ENCODE measurements at regions not wholly inside any gene's neighbourhood (a gene's known extent, or its start where the extent isn't known, plus 50 kb on each side); places are given as distances from the start of the nearest gene placed in this dataset.

DNA sequence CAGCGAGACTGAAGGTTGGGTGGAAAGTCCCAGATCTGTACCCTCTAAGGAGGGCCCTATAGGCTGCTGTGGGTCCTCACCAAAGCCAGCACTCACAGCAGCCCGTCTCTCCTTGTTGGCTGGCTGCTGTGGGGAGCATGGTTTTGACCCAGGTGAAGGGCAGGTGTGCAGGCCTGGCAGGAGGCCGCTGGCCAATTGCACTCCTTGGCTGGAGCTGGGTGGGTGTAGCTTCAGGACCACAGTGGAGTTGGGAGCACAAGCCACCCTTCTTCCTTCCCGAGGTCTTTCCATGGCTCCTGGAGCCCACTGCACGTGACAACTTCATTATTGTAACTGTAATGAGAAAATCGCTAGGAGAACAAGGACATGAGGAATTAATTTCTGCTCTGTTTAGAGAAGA, 287.7 kb upstream of the FOXQ1 start:
- Histone ChIP-seq H3K36me3 (ENCODE audit: control insufficient read depth, insufficient read depth, low read length) (no peaks in the 10 kb centered on the region), H3K4me1 (ENCODE audit: control insufficient read depth, insufficient read depth, low read length) (peaks cover 7% of the 10 kb centered on the region), H3K4me3 (ENCODE audit: low read depth, low read length) (no peak overlapping the region), H3K27ac (ENCODE audit: low read depth, low read length) (no peak overlapping the region), H3K9me3 (ENCODE audit: control insufficient read depth, insufficient read depth, low read length) (no peaks in the 10 kb centered on the region), H3K27me3 (ENCODE audit: control insufficient read depth, insufficient read depth, low read length) (no peaks in the 10 kb centered on the region)
- 79% methylated on average over 4 of the region's 6 CpGs for WGBS (ENCODE audit: insufficient coverage)
- DNase-seq (ENCODE audit: low read depth in 4 of 6, low spot score in 6 of 6): no peak

DNA sequence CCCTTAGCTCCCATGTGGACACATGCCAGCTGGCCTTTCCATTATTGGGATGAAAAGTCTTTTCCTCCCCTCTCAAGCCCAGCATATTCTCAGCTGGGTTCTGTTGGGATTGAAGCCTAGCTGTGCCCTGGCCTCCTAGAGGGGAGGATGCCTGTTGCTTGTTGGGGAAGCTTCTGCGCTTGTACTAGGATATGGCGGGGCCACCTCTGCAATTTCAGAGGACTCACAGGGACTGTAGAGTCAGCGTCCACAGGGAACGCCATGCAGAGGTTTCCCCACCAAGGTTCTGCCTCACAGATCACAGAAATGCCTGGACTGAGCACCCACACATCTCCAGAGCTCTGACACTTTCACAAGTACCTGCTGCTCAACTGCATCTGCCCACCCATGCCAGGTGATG, 288.7 kb upstream of the FOXQ1 start:
- Histone ChIP-seq H3K9me3 (ENCODE audit: control insufficient read depth, insufficient read depth, low read length) (no peaks in the 10 kb centered on the region), H3K36me3 (ENCODE audit: control insufficient read depth, insufficient read depth, low read length) (no peaks in the 10 kb centered on the region), H3K4me1 (ENCODE audit: control insufficient read depth, insufficient read depth, low read length) (peaks cover 7% of the 10 kb centered on the region), H3K27me3 (ENCODE audit: control insufficient read depth, insufficient read depth, low read length) (no peaks in the 10 kb centered on the region), H3K27ac (ENCODE audit: low read depth, low read length) (no peak overlapping the region), H3K4me3 (ENCODE audit: low read depth, low read length) (no peak overlapping the region)
- 97% methylated on average over 4 of the region's 4 CpGs for WGBS (ENCODE audit: insufficient coverage)
- no peak for DNase-seq (ENCODE audit: low read depth in 4 of 6, low spot score in 6 of 6)

DNA sequence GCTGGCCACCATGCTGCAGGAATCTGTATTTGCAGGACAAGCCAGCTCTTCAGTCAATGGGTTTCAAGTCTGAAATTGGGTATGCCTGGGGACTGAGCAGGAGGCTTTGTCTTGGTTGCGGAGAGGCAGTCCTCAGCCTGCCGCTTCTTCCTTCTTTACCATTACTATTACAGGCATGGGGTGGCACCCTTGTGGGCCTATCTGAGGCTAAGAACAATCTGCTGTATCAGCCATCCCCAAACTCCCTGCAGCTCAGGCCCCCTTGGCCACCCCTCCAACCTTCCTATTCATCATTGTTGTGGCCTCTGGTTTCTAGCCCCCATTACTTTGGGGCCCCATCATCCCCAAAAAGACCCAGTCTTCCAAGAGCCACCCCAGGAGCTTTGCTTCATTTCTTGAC, 289.2 kb upstream of the FOXQ1 start:
- no peaks in the 10 kb centered on the region for H3K36me3 ChIP-seq (ENCODE audit: control insufficient read depth, insufficient read depth, low read length)
- H3K4me3 ChIP-seq (ENCODE audit: low read depth, low read length): no peak overlapping the region
- no peak overlapping the region for H3K27ac ChIP-seq (ENCODE audit: low read depth, low read length)
- H3K4me1 ChIP-seq (ENCODE audit: control insufficient read depth, insufficient read depth, low read length): peaks cover 7% of the 10 kb centered on the region
- no peaks in the 10 kb centered on the region for H3K9me3 ChIP-seq (ENCODE audit: control insufficient read depth, insufficient read depth, low read length)
- H3K27me3 ChIP-seq (ENCODE audit: control insufficient read depth, insufficient read depth, low read length): no peaks in the 10 kb centered on the region
- no peak for DNase-seq (ENCODE audit: low read depth in 4 of 6, low spot score in 6 of 6)
- no CpG with 5 or more reads among the region's 2 CpGs for WGBS (ENCODE audit: insufficient coverage)

DNA sequence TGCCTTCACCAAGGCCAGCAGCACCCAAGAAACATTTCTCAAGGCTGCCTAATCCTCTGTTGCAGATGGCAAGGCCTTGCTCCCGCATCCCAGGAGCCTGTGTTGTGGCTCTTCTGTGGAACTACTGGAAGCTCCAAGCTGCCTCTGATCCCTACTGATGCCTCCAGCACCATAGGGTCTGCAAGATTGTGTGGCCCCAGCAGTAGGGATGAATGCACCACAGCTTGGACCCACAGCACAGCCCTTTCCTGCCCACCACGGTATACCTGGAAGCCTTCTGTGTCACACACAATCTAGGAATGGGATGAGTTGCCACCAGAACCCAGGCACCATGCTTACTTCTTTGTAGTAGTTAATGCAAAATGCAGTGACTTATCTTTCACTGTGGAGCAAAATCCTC, 291.1 kb upstream of the FOXQ1 start:
- 67% methylated on average over 1 of the region's 2 CpGs for WGBS (ENCODE audit: insufficient coverage)
- no peak overlapping the region for H3K27ac ChIP-seq (ENCODE audit: low read depth, low read length)
- H3K9me3 ChIP-seq (ENCODE audit: control insufficient read depth, insufficient read depth, low read length): no peaks in the 10 kb centered on the region
- no peaks in the 10 kb centered on the region for H3K27me3 ChIP-seq (ENCODE audit: control insufficient read depth, insufficient read depth, low read length)
- H3K4me1 ChIP-seq (ENCODE audit: control insufficient read depth, insufficient read depth, low read length): peaks cover 7% of the 10 kb centered on the region
- H3K36me3 ChIP-seq (ENCODE audit: control insufficient read depth, insufficient read depth, low read length): no peaks in the 10 kb centered on the region
- no peak for DNase-seq (ENCODE audit: low read depth in 4 of 6, low spot score in 6 of 6)
- no peak overlapping the region for H3K4me3 ChIP-seq (ENCODE audit: low read depth, low read length)

DNA sequence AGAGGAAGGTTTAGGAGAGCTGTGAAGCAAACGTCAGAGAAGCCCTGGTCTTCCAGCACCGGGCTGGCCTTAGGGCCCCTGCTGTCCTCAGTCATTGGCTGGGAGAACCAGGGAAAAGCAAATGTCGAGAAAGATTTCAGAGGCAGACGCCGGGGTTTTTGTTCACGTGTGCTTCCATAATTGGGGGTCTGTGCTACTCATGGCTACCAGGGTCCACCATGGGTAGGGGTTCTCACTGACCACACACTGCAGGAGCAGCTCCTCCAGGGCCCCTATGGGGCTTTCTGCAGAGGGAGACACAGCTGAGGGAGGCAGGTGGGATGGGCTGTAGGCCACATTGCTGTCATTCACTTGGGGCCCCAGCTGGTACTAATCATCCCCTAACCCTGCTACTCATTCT, 291.8 kb upstream of the FOXQ1 start:
- 95% methylated on average over 6 of the region's 6 CpGs for WGBS (ENCODE audit: insufficient coverage)
- no peaks in the 10 kb centered on the region for H3K27me3 ChIP-seq (ENCODE audit: control insufficient read depth, insufficient read depth, low read length)
- peaks cover 7% of the 10 kb centered on the region for H3K4me1 ChIP-seq (ENCODE audit: control insufficient read depth, insufficient read depth, low read length)
- H3K9me3 ChIP-seq (ENCODE audit: control insufficient read depth, insufficient read depth, low read length): no peaks in the 10 kb centered on the region
- H3K27ac ChIP-seq (ENCODE audit: low read depth, low read length): no peak overlapping the region
- no peak for DNase-seq (ENCODE audit: low read depth in 4 of 6, low spot score in 6 of 6)
- no peaks in the 10 kb centered on the region for H3K36me3 ChIP-seq (ENCODE audit: control insufficient read depth, insufficient read depth, low read length)
- H3K4me3 ChIP-seq (ENCODE audit: low read depth, low read length): no peak overlapping the region

DNA sequence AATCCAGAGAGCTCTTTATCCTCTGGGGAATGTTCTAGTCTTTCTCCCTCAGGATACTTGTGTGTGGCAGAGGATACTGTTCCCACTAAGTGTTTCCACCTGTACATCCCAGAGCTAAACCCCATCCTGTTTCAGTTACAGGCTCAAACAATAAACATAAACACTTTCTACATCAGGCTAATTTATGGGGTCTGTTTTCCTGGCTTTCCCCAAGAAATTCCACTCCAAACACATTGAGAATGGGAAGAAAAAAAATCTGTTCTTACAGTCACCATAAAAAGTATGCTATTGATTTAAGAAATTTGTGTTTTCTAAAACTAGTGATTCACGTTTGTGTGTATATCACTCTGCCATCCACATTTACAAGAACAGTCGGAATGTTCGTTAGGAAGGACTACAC, 293.9 kb upstream of the FOXQ1 start:
- WGBS (ENCODE audit: insufficient coverage): no CpG with 5 or more reads among the region's 3 CpGs
- peaks cover 1% of the 10 kb centered on the region for H3K9me3 ChIP-seq (ENCODE audit: control insufficient read depth, insufficient read depth, low read length)
- DNase-seq (ENCODE audit: low read depth in 4 of 6, low spot score in 6 of 6): no peak
- no peak overlapping the region for H3K4me3 ChIP-seq (ENCODE audit: low read depth, low read length)
- H3K27me3 ChIP-seq (ENCODE audit: control insufficient read depth, insufficient read depth, low read length): no peaks in the 10 kb centered on the region
- no peaks in the 10 kb centered on the region for H3K4me1 ChIP-seq (ENCODE audit: control insufficient read depth, insufficient read depth, low read length)
- no peaks in the 10 kb centered on the region for H3K36me3 ChIP-seq (ENCODE audit: control insufficient read depth, insufficient read depth, low read length)
- H3K27ac ChIP-seq (ENCODE audit: low read depth, low read length): no peak overlapping the region

DNA sequence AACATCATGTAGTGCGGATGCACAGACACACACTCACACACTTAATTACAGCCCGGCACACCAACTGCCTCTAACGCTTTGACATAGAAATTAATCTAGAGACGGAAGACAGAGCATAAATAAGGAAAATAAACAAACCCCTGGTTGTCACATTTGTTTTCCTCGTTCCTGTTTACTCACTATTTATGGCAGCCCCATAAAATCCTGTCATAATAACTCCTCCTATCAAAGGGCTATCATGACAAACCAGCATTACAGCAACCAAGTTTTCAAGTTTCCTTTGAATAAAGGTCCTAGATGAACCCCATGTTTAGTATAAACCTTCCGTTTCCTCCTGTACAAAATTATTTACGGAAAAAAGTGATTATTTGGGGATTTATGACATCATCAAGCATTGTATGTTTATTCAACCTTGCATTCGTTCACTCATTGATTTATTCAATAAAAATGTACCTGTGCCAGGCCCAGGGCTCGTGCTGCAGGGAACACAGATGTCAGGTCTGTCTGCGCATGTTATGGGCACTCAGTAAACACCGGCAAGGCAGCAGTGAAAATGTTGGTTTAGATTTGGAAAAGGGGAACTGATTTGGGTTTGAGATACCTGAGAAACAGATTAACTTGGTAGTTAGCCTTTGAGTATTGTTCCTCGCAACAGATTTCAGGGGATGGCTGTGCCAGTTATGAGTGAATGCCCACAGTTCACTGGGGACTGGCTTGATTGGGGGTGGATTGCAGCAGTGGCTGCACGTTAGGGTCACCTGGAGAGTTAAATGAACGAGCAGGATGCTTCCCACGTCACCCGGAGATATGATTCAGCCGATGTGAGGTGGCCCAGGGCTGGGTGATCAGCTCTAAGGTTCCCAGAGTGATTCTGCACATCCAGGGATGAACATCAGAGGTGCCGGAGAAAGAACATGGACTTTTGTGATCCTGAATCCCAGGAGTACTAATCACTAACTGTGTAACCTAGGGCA, 295.3 kb upstream of the FOXQ1 start:
- no peak for DNase-seq (ENCODE audit: low read depth in 4 of 6, low spot score in 6 of 6)
- no peaks in the 10 kb centered on the region for H3K27me3 ChIP-seq (ENCODE audit: control insufficient read depth, insufficient read depth, low read length)
- WGBS (ENCODE audit: insufficient coverage): 70% methylated on average over 13 of the region's 18 CpGs
- H3K9me3 ChIP-seq (ENCODE audit: control insufficient read depth, insufficient read depth, low read length): peaks cover 1% of the 10 kb centered on the region
- no peak overlapping the region for H3K4me3 ChIP-seq (ENCODE audit: low read depth, low read length)
- H3K4me1 ChIP-seq (ENCODE audit: control insufficient read depth, insufficient read depth, low read length): no peaks in the 10 kb centered on the region
- no peak overlapping the region for H3K27ac ChIP-seq (ENCODE audit: low read depth, low read length)
- H3K36me3 ChIP-seq (ENCODE audit: control insufficient read depth, insufficient read depth, low read length): no peaks in the 10 kb centered on the region

DNA sequence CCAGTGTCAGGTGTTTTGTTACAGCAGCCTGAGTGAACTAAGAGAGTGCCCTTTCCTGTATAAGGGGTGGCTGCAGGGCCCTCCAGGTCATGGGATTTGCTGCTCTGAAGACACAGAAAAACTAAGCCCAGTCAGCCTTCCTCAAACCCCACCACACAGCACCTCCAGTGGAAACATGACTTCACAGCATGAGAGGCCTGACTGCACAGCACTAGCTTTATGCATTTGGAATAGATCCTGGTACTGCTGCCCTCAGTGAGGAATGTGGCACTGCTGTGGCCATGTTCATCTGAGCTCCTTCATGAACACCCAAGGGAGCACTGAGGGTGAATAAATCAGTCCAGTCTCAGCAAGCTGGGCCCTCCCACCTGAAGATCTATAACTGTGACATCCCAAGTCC, 296.1 kb upstream of the FOXQ1 start:
- peak in 1 of 6 donors; percentile 28 for DNase-seq (ENCODE audit: low read depth in 4 of 6, low spot score in 6 of 6)

DNA sequence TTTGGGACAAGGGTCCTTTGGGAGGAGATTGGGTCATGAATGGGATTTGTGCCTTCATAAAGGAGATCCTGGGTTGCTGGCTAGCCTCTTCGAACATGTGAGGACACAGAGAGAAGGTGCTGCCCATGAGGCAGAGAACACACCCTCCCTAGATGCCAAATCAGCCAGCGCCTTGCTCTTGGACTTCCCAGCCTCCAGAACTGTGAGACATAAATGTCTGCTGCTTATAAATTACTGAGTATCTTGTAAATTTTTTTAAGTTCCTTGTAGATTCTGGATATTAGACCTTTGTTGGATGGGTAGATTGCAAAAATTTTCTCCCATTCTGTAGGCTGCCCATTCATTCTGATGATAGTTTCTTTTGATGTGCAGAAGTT, 297.5 kb upstream of the FOXQ1 start:
- no CpG with 5 or more reads among the region's 2 CpGs for WGBS (ENCODE audit: insufficient coverage)
- no peak for DNase-seq (ENCODE audit: low read depth in 4 of 6, low spot score in 6 of 6)

More for the DNA sequence above, 296.1 kb upstream of the FOXQ1 start:
- no peak overlapping the region for H3K27ac ChIP-seq (ENCODE audit: low read depth, low read length)
- H3K4me3 ChIP-seq (ENCODE audit: low read depth, low read length): no peak overlapping the region
- no peaks in the 10 kb centered on the region for H3K27me3 ChIP-seq (ENCODE audit: control insufficient read depth, insufficient read depth, low read length)
- peaks cover 1% of the 10 kb centered on the region for H3K9me3 ChIP-seq (ENCODE audit: control insufficient read depth, insufficient read depth, low read length)
- no peaks in the 10 kb centered on the region for H3K4me1 ChIP-seq (ENCODE audit: control insufficient read depth, insufficient read depth, low read length)
- H3K36me3 ChIP-seq (ENCODE audit: control insufficient read depth, insufficient read depth, low read length): no peaks in the 10 kb centered on the region

More for the DNA sequence above, 297.5 kb upstream of the FOXQ1 start:
- Histone ChIP-seq H3K4me3 (ENCODE audit: low read depth, low read length) (no peak overlapping the region), H3K9me3 (ENCODE audit: control insufficient read depth, insufficient read depth, low read length) (peaks cover 1% of the 10 kb centered on the region), H3K27me3 (ENCODE audit: control insufficient read depth, insufficient read depth, low read length) (no peaks in the 10 kb centered on the region), H3K36me3 (ENCODE audit: control insufficient read depth, insufficient read depth, low read length) (no peaks in the 10 kb centered on the region), H3K4me1 (ENCODE audit: control insufficient read depth, insufficient read depth, low read length) (no peaks in the 10 kb centered on the region), H3K27ac (ENCODE audit: low read depth, low read length) (no peak overlapping the region)

Data from spinal cord (tissue), 9 donors.